GM23248 (cell line): ENCODE measurements at regions not wholly inside any gene's neighbourhood (a gene's known extent, or its start where the extent isn't known, plus 50 kb on each side); places are given as distances from the start of the nearest gene placed in this dataset.

Source experiments
- DNase-seq: peaks from one replicate; pipeline ENCODE4 v3.0.0-alpha.2; 2015
- H2AFZ ChIP-seq: fragments of 200-600 bp; sonication (generic); 2 replicates; pipeline ENCODE4 v1.6.1; 2016; ENCODE audit warnings: antibody characterized with exemption
- H3F3A ChIP-seq: fragments of 200-600 bp; sonication (generic); 2 replicates; pipeline ENCODE4 v1.6.1; 2016; ENCODE audit warnings: mild to moderate bottlenecking, antibody characterized with exemption, mixed run types; ENCODE audit not compliant: insufficient read depth
- H3K27ac ChIP-seq: fragments of 200-600 bp; sonication (generic); 2 replicates; pipeline ENCODE4 v1.5.1; 2016; ENCODE audit warnings: mild to moderate bottlenecking
- H3K27me3 ChIP-seq: fragments of 200-600 bp; sonication (generic); replicated peaks from 2 replicates; pipeline ENCODE4 v1.6.1; 2016; ENCODE audit warnings: mild to moderate bottlenecking; ENCODE audit not compliant: insufficient read depth
- H3K36me3 ChIP-seq: fragments of 200-600 bp; sonication (generic); 2 replicates; pipeline ENCODE4 v1.6.1; 2016; ENCODE audit warnings: low read depth, mild to moderate bottlenecking
- H3K4me1 ChIP-seq: fragments of 200-600 bp; sonication (generic); 2 replicates; pipeline ENCODE4 v1.6.1; 2016; ENCODE audit warnings: mild to moderate bottlenecking; ENCODE audit not compliant: insufficient read depth
- H3K4me2 ChIP-seq: fragments of 200-600 bp; sonication (generic); one replicate; pipeline ENCODE4 v1.6.1; 2016; ENCODE audit warnings: mild to moderate bottlenecking; ENCODE audit not compliant: unreplicated experiment
- H3K4me3 ChIP-seq: fragments of 200-600 bp; sonication (generic); 2 replicates; pipeline ENCODE4 v1.5.1; 2016; ENCODE audit warnings: mild to moderate bottlenecking
- H3K79me2 ChIP-seq: fragments of 200-600 bp; sonication (generic); 2 replicates; pipeline ENCODE4 v1.6.1; 2016; ENCODE audit warnings: mild to moderate bottlenecking; ENCODE audit not compliant: insufficient read depth
- H3K9ac ChIP-seq: fragments of 200-600 bp; sonication (generic); 2 replicates; pipeline ENCODE4 v1.6.1; 2016; ENCODE audit warnings: mild to moderate bottlenecking
- H3K9me2 ChIP-seq: fragments of 200-600 bp; sonication (generic); 2 replicates; pipeline ENCODE4 v1.6.1; 2016; ENCODE audit warnings: mixed run types, mild to moderate bottlenecking, moderate library complexity; ENCODE audit not compliant: insufficient read depth
- H3K9me3 ChIP-seq: fragments of 200-600 bp; sonication (generic); one replicate; pipeline ENCODE4 v1.6.1; 2017; ENCODE audit warnings: low read depth
- H4K20me1 ChIP-seq: fragments of 200-600 bp; sonication (generic); 2 replicates; pipeline ENCODE4 v1.6.0; 2016; ENCODE audit not compliant: insufficient read depth
- EZH2 ChIP-seq: fragments of 200-600 bp; sonication (generic); IDR thresholded peaks from 2 replicates; pipeline ENCODE4 v1.6.1; 2018; ENCODE audit warnings: antibody characterized with exemption, mild to moderate bottlenecking; ENCODE audit not compliant: insufficient read depth, poor library complexity, severe bottlenecking
- EZH2phosphoT487 ChIP-seq: fragments of 200-600 bp; sonication (generic); IDR thresholded peaks from 2 replicates; pipeline ENCODE4 v1.6.1; 2018; ENCODE audit warnings: antibody characterized with exemption, moderate library complexity, mild to moderate bottlenecking, low read depth; ENCODE audit not compliant: insufficient read depth
- WGBS, 2 experiments: methylation state at CpG; one replicate each; pipeline ENCODE4 v1.1.6; 2015 to 2017; ENCODE audit warnings: low lambda C conversion rate in 2 of 2, low coverage in 1 of 2; ENCODE audit errors: missing lambda C conversion rate in 2 of 2; 5-methylcytosine and 5-hydroxymethylcytosine counted together
- in situ Hi-C: fragments of 300-500 bp; cut with MboI; formaldehyde crosslinking; loops from 2 replicates; pipeline ENCODE4 v1.15.0; 2020

- Histone ChIP-seq H3K27me3 (peaks cover 3% of the 10 kb centered on the region; the same call in 1 of the 2 replicates), H3K4me2 (no peak overlapping the region), H3F3A (no peaks in the 10 kb centered on the region), H4K20me1 (no peaks in the 10 kb centered on the region), H3K9ac (no peak overlapping the region), H3K9me2 (no peaks in the 10 kb centered on the region), H2AFZ (no peak overlapping the region), H3K9me3 (no peaks in the 10 kb centered on the region), H3K36me3 (no peaks in the 10 kb centered on the region), H3K4me1 (peaks cover 8% of the 10 kb centered on the region; the same call in 1 of the 2 replicates), H3K4me3 (no peak overlapping the region), H3K79me2 (no peaks in the 10 kb centered on the region), H3K27ac (no peak overlapping the region)
- WGBS, 2 experiments: 47 to 60% methylated on average over 4 of the region's 4 CpGs
- no peak for DNase-seq
- TF ChIP-seq EZH2: no peak
- no peak for TF ChIP-seq EZH2phosphoT487
- in situ Hi-C loops: no loop called here
These were observed 54.6 kb upstream of the OPN4 start for GRCh38 chr10:86599729-86600128.

- in situ Hi-C loops: no loop called here
- H3K9me2 ChIP-seq: no peaks in the 10 kb centered on the region
- H2AFZ ChIP-seq: no peak overlapping the region
- peak; percentile 75 for DNase-seq
- peaks cover 8% of the 10 kb centered on the region; the same call in 1 of the 2 replicates for H3K4me1 ChIP-seq
- H3K27ac ChIP-seq: no peak overlapping the region
- H3K9ac ChIP-seq: no peak overlapping the region
- H3K4me3 ChIP-seq: no peak overlapping the region
- no peaks in the 10 kb centered on the region for H4K20me1 ChIP-seq
- H3K9me3 ChIP-seq: no peaks in the 10 kb centered on the region
- TF ChIP-seq EZH2: no peak
- TF ChIP-seq EZH2phosphoT487: no peak
- 8 to 11% methylated on average over 2 of the region's 2 CpGs for WGBS, 2 experiments
- no peaks in the 10 kb centered on the region for H3K79me2 ChIP-seq
- no peaks in the 10 kb centered on the region for H3K36me3 ChIP-seq
- H3F3A ChIP-seq: no peaks in the 10 kb centered on the region
- H3K4me2 ChIP-seq: no peak overlapping the region
- peaks cover 3% of the 10 kb centered on the region; the same call in 1 of the 2 replicates for H3K27me3 ChIP-seq
These were observed 54.1 kb upstream of the OPN4 start for GRCh38 chr10:86600296-86600695.

DNA sequence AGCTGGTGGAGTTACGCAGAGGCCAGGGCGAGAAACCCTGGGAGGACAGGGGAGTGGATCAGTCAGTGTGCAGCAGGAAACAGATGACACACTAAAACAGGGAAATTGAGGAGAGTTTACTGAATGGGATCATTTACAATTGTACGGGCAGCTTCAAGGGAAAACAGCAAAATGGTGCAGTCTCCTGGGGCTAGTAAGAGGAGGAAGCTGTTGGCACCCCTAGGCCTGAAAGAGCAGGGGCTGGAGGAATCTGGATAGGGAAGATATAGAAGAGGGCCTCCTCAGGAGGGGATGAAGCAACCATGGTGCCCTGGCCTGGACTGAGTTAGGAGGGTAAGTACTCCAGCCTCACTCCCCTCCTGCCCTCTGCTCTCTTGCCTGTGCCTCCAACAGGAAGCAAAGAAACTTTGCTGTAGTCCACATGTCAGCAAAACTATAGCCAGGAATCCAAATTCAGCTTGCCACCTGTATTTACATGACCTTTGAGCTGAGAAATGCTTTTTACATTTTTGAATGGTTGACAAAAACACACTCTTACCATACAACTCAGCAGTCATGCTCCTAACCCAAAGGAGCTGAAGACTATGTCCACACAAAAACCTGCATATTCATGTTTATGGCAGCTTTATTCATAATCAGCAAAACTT, 52.3 kb upstream of the OPN4 start:
- Histone ChIP-seq H3K4me2 (no peak overlapping the region), H2AFZ (no peak overlapping the region), H3K9me3 (no peaks in the 10 kb centered on the region), H3K79me2 (no peaks in the 10 kb centered on the region), H3K4me1 (peaks cover 8% of the 10 kb centered on the region; the same call in 1 of the 2 replicates), H3K4me3 (no peak overlapping the region), H4K20me1 (no peaks in the 10 kb centered on the region), H3K27me3 (peaks cover 3% of the 10 kb centered on the region; the same call in 1 of the 2 replicates), H3F3A (no peaks in the 10 kb centered on the region), H3K36me3 (no peaks in the 10 kb centered on the region), H3K9me2 (no peaks in the 10 kb centered on the region), H3K9ac (no peak overlapping the region), H3K27ac (no peak overlapping the region)
- WGBS, 2 experiments: 80 to 88% methylated on average over 3 of the region's 3 CpGs
- in situ Hi-C loops: no loop called here
- TF ChIP-seq EZH2phosphoT487 (no peak), EZH2 (no peak)
- no peak for DNase-seq

DNA sequence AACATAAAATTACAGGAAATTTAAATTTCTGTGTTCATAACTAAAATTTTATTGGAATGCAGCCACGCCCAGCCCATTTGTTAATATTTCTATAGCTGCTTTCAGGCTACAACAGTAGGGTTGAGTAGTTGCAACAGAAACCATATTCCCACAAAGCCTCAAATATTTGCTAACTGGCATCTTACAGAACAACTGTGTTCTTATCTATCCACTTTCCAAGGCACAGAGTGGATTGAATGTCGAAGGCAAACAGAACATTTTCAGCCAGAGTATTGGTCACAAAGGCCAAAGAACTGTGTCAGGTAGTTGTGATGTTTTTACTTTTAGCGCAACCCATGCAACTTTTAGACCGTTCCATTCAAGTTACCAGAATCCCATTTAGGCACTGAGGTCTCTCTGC, 51.1 kb upstream of the OPN4 start:
- Histone ChIP-seq H3K79me2 (no peaks in the 10 kb centered on the region), H3K36me3 (no peaks in the 10 kb centered on the region), H3K4me1 (peaks cover 8% of the 10 kb centered on the region; the same call in 1 of the 2 replicates), H3K27me3 (peaks cover 3% of the 10 kb centered on the region; the same call in 1 of the 2 replicates), H3K9me3 (no peaks in the 10 kb centered on the region), H3K4me3 (no peak overlapping the region), H3K27ac (no peak overlapping the region), H3K9me2 (no peaks in the 10 kb centered on the region), H4K20me1 (no peaks in the 10 kb centered on the region), H2AFZ (no peak overlapping the region), H3F3A (no peaks in the 10 kb centered on the region), H3K9ac (no peak overlapping the region), H3K4me2 (no peak overlapping the region)
- in situ Hi-C loops: no loop called here
- no peak for TF ChIP-seq EZH2phosphoT487
- no peak for TF ChIP-seq EZH2
- 73 to 79% methylated on average over 4 of the region's 4 CpGs for WGBS, 2 experiments
- DNase-seq: no peak
